Liver (tissue), 8 donors: ENCODE measurements at regions not wholly inside any gene's neighbourhood (a gene's known extent, or its start where the extent isn't known, plus 50 kb on each side); places are given as distances from the start of the nearest gene placed in this dataset.

Source experiments
- DNase-seq: peaks from one replicate; pipeline ENCODE4 v3.0.0-alpha.2; 2017; ENCODE audit warnings: low spot score
- H3K27ac ChIP-seq, 2 donors: one replicate each; pipeline ENCODE4 v1.7.0; 2013; ENCODE audit warnings: inconsistent platforms in 2 of 2, low read length in 2 of 2, control low read depth in 1 of 2, low read depth in 1 of 2, mild to moderate bottlenecking in 1 of 2
- H3K27me3 ChIP-seq, 4 donors: one replicate each; pipeline versions ENCODE4 v1.6.1 to v1.7.0; 2013; ENCODE audit warnings: low read length in 3 of 4, inconsistent platforms in 1 of 4, mild to moderate bottlenecking in 1 of 4, moderate library complexity in 1 of 4; ENCODE audit not compliant: control insufficient read depth in 4 of 4, insufficient read depth in 4 of 4
- H3K36me3 ChIP-seq, 4 donors: one replicate each; pipeline versions ENCODE4 v1.6.1 to v1.7.0; 2013; ENCODE audit warnings: low read length in 3 of 4, mild to moderate bottlenecking in 3 of 4, low read depth in 1 of 4, moderate library complexity in 1 of 4; ENCODE audit not compliant: control insufficient read depth in 4 of 4, insufficient read depth in 3 of 4
- H3K4me1 ChIP-seq, 4 donors: one replicate each; pipeline versions ENCODE4 v1.6.1 to v1.7.0; 2013; ENCODE audit warnings: low read length in 3 of 4, mild to moderate bottlenecking in 3 of 4, moderate library complexity in 1 of 4; ENCODE audit not compliant: control insufficient read depth in 4 of 4, insufficient read depth in 4 of 4
- H3K4me3 ChIP-seq, 3 donors: one replicate each; pipeline versions ENCODE4 v1.6.1 to v1.7.0; 2013; ENCODE audit warnings: low read length in 3 of 3, control low read depth in 1 of 3, low read depth in 1 of 3, mild to moderate bottlenecking in 1 of 3
- H3K9ac ChIP-seq, 2 donors: one replicate each; pipeline ENCODE4 v1.7.0; 2013; ENCODE audit warnings: low read length in 2 of 2, mild to moderate bottlenecking in 2 of 2, moderate library complexity in 2 of 2, control low read depth in 1 of 2, low read depth in 1 of 2
- H3K9me3 ChIP-seq, 4 donors: one replicate each; pipeline versions ENCODE4 v1.6.1 to v1.7.0; 2013; ENCODE audit warnings: low read length in 3 of 4; ENCODE audit not compliant: control insufficient read depth in 4 of 4
- ATF3 ChIP-seq: IDR thresholded peaks from 2 replicates; pipeline ENCODE4 v1.6.1; 2016; ENCODE audit warnings: antibody characterized with exemption
- EGR1 ChIP-seq, 2 donors: IDR thresholded peaks; 2 replicates each; pipeline ENCODE4 v1.6.1; 2016 to 2018; ENCODE audit warnings: antibody characterized with exemption in 2 of 2, low read depth in 2 of 2
- FOXA1 ChIP-seq: IDR thresholded peaks from 2 replicates; pipeline ENCODE4 v1.6.1; 2016; ENCODE audit warnings: antibody characterized with exemption
- FOXA2 ChIP-seq: IDR thresholded peaks from 2 replicates; pipeline ENCODE4 v1.6.1; 2016; ENCODE audit warnings: antibody characterized with exemption
- GABPA ChIP-seq, 2 donors: IDR thresholded peaks in 1 of 2; conservative IDR thresholded peaks in 1 of 2; 2 replicates each; pipeline ENCODE4 v1.6.1; 2016; ENCODE audit warnings: antibody characterized with exemption in 2 of 2, mild to moderate bottlenecking in 1 of 2, moderate library complexity in 1 of 2
- HNF4A ChIP-seq, 2 donors: conservative IDR thresholded peaks; 2 replicates each; pipeline ENCODE4 v1.6.1; 2016; ENCODE audit warnings: antibody characterized with exemption in 2 of 2, mild to moderate bottlenecking in 2 of 2
- HNF4G ChIP-seq: IDR thresholded peaks from 2 replicates; pipeline ENCODE4 v1.6.1; 2016; ENCODE audit warnings: antibody characterized with exemption
- JUND ChIP-seq, 2 donors: IDR thresholded peaks; 2 replicates each; pipeline ENCODE4 v1.6.1; 2016; ENCODE audit warnings: antibody characterized with exemption in 2 of 2
- MAX ChIP-seq: IDR thresholded peaks from 2 replicates; pipeline ENCODE4 v1.6.1; 2016; ENCODE audit warnings: antibody characterized with exemption
- NR2F2 ChIP-seq: IDR thresholded peaks from 2 replicates; pipeline ENCODE4 v1.6.1; 2016; ENCODE audit warnings: antibody characterized with exemption
- RAD21 ChIP-seq, 2 donors: IDR thresholded peaks; 2 replicates each; pipeline ENCODE4 v1.6.1; 2016; ENCODE audit warnings: antibody characterized with exemption in 2 of 2, mild to moderate bottlenecking in 2 of 2
- RXRA ChIP-seq, 2 donors: IDR thresholded peaks; 2 replicates each; pipeline ENCODE4 v1.6.1; 2017 to 2018; ENCODE audit warnings: antibody characterized with exemption in 2 of 2, mild to moderate bottlenecking in 1 of 2
- SP1 ChIP-seq: IDR thresholded peaks from 2 replicates; pipeline ENCODE4 v1.6.1; 2018; ENCODE audit warnings: antibody characterized with exemption, mild to moderate bottlenecking
- TAF1 ChIP-seq: conservative IDR thresholded peaks from 2 replicates; pipeline ENCODE4 v1.6.1; 2016; ENCODE audit warnings: antibody characterized with exemption, mild to moderate bottlenecking
- YY1 ChIP-seq: IDR thresholded peaks from 2 replicates; pipeline ENCODE4 v1.6.1; 2016; ENCODE audit warnings: antibody characterized with exemption, mild to moderate bottlenecking
- ZBTB33 ChIP-seq: IDR thresholded peaks from 2 replicates; pipeline ENCODE4 v1.6.1; 2016; ENCODE audit warnings: antibody characterized with exemption
- WGBS: extraction: QIAGEN DNeasy Blood & Tissue Kit; methylation state at CpG from one replicate; pipeline ENCODE4 v1.1.7; 2013; 5-methylcytosine and 5-hydroxymethylcytosine counted together
- TF ChIP-seq, protein P1 (sequence below): fragments of 150-350 bp; IDR thresholded peaks from 2 replicates; pipeline ENCODE4 v1.5.1; 2017; ENCODE audit warnings: improper control_type of control experiment, low read depth, low read length; ENCODE audit not compliant: missing input control
- TF ChIP-seq, protein P2 (sequence below): IDR thresholded peaks from 2 replicates; pipeline ENCODE4 v1.6.1; 2016; ENCODE audit warnings: antibody characterized with exemption, mild to moderate bottlenecking
- donor health status: healthy.
- donor health status: healthy.
- donor health status: healthy.
- donor health status: healthy.
- donor health status: healthy.

DNA sequence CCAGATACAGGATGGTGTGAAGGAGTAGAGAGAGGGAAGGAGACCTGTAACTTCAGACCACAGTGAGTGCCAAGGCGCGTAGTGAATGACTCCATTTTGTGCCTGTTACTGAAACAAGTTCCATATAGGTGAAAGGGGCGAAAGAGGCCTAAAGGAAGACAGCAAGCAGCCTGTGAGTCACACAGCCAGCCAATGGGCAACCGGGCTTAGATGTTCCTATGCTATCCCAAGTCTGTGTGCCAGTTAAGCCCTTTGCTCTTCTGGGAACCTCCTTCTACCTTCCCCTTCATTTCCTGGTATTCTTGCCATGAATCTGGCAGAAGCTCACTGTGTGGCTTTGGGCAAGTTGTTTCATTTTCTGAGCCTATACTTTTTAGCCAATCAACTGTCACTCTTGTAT is 161.8 kb upstream of the LDB2 start:
- Histone ChIP-seq H3K27ac (no peak overlapping the region), H3K4me3 (no peak overlapping the region), H3K36me3 (no peaks in the 10 kb centered on the region), H3K27me3 (no peaks in the 10 kb centered on the region), H3K4me1 (no peaks in the 10 kb centered on the region), H3K9me3 (no peaks in the 10 kb centered on the region), H3K9ac (no peak overlapping the region)
- no peak for DNase-seq
- no peak for TF ChIP-seq FOXA1
- 88% methylated on average over 4 of the region's 4 CpGs for WGBS

GRCh38 chr4:17058916-17059741 is 160.7 kb upstream of the LDB2 start:
- Histone ChIP-seq H3K27ac (no peak overlapping the region), H3K36me3 (no peaks in the 10 kb centered on the region), H3K27me3 (no peaks in the 10 kb centered on the region), H3K9ac (no peak overlapping the region), H3K9me3 (no peaks in the 10 kb centered on the region), H3K4me3 (no peak overlapping the region), H3K4me1 (no peaks in the 10 kb centered on the region)
- 61% methylated on average over 10 of the region's 10 CpGs for WGBS
- DNase-seq = no peak
- no peak for TF ChIP-seq GABPA (IDR thresholded peaks at IDR 0.05 in 1 of 2, conservative IDR thresholded peaks at IDR 0.05 in 1 of 2)
- TF ChIP-seq, protein P1, sequence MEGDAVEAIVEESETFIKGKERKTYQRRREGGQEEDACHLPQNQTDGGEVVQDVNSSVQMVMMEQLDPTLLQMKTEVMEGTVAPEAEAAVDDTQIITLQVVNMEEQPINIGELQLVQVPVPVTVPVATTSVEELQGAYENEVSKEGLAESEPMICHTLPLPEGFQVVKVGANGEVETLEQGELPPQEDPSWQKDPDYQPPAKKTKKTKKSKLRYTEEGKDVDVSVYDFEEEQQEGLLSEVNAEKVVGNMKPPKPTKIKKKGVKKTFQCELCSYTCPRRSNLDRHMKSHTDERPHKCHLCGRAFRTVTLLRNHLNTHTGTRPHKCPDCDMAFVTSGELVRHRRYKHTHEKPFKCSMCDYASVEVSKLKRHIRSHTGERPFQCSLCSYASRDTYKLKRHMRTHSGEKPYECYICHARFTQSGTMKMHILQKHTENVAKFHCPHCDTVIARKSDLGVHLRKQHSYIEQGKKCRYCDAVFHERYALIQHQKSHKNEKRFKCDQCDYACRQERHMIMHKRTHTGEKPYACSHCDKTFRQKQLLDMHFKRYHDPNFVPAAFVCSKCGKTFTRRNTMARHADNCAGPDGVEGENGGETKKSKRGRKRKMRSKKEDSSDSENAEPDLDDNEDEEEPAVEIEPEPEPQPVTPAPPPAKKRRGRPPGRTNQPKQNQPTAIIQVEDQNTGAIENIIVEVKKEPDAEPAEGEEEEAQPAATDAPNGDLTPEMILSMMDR = no peak
- TF ChIP-seq EGR1 (IDR thresholded peaks at IDR 0.05; ENCODE audit: low read depth in 2 of 2) = no peak
- TF ChIP-seq FOXA1 = no peak
- no peak for TF ChIP-seq HNF4G
- no peak for TF ChIP-seq FOXA2
- TF ChIP-seq, protein P2, sequence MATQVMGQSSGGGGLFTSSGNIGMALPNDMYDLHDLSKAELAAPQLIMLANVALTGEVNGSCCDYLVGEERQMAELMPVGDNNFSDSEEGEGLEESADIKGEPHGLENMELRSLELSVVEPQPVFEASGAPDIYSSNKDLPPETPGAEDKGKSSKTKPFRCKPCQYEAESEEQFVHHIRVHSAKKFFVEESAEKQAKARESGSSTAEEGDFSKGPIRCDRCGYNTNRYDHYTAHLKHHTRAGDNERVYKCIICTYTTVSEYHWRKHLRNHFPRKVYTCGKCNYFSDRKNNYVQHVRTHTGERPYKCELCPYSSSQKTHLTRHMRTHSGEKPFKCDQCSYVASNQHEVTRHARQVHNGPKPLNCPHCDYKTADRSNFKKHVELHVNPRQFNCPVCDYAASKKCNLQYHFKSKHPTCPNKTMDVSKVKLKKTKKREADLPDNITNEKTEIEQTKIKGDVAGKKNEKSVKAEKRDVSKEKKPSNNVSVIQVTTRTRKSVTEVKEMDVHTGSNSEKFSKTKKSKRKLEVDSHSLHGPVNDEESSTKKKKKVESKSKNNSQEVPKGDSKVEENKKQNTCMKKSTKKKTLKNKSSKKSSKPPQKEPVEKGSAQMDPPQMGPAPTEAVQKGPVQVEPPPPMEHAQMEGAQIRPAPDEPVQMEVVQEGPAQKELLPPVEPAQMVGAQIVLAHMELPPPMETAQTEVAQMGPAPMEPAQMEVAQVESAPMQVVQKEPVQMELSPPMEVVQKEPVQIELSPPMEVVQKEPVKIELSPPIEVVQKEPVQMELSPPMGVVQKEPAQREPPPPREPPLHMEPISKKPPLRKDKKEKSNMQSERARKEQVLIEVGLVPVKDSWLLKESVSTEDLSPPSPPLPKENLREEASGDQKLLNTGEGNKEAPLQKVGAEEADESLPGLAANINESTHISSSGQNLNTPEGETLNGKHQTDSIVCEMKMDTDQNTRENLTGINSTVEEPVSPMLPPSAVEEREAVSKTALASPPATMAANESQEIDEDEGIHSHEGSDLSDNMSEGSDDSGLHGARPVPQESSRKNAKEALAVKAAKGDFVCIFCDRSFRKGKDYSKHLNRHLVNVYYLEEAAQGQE = no peak
- no peak for TF ChIP-seq NR2F2
- TF ChIP-seq JUND (IDR thresholded peaks at IDR 0.05) = no peak
- TF ChIP-seq RXRA (IDR thresholded peaks at IDR 0.05) = no peak
- no peak for TF ChIP-seq TAF1
- no peak for TF ChIP-seq YY1
- TF ChIP-seq MAX = no peak
- TF ChIP-seq HNF4A (conservative IDR thresholded peaks at IDR 0.05) = no peak
- TF ChIP-seq ZBTB33 = no peak
- no peak for TF ChIP-seq RAD21 (IDR thresholded peaks at IDR 0.05)
- TF ChIP-seq SP1 = no peak
- TF ChIP-seq ATF3 = no peak
